ENCODE measurements at regions not wholly inside any gene's neighbourhood (a gene's known extent, or its start where the extent isn't known, plus 50 kb on each side); places are given as distances from the start of the nearest gene placed in this dataset.

DNA sequence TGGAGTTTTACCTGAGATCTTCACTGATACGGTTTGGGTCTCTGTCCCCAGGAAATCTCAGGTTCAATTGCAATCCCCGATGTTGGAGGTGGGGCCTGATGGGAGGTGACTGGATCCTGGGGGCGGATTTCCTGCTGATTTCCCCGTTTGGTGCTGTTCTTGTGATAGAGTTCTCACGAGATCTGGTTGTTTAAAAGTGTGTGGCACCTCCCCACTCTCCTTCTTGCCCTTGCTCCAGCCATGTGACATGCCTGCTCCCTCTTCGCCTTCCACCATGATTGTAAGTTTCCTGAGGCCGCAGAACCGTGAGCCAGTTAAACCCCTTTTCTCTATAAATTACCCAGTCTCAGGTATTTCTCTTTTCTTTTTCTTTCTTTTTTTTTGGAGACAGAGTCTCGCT is 126.4 kb upstream of the SLC45A1 start:
- Histone ChIP-seq H4K8ac (ENCODE audit: extremely low read depth, insufficient read depth, low read length) (peak overlapping the region; percentile 20; the same call in 1 of the 2 replicates), H2BK12ac (ENCODE audit: low read depth, low read length) (no peak overlapping the region), H3K23ac (ENCODE audit: insufficient read length) (no peak overlapping the region), H2BK5ac (ENCODE audit: low read depth, low read length) (no peak overlapping the region), H3K79me2 (ENCODE audit: control insufficient read depth in 1 of 2, insufficient read depth in 2 of 2, low read length in 2 of 2) (no peaks in the 10 kb centered on the region), H2AFZ (ENCODE audit: low read length) (peak overlapping the region; percentile 94), H4K20me1 (replicated peaks in 1 of 2; ENCODE audit: control insufficient read depth in 1 of 2, insufficient read depth in 2 of 2, low read length in 2 of 2) (no peaks in the 10 kb centered on the region), H3K79me1 (ENCODE audit: low read depth, low read length) (no peaks in the 10 kb centered on the region), H4K91ac (replicated peaks; ENCODE audit: insufficient read length, low read length) (no peak overlapping the region), H2AK5ac (ENCODE audit: low read depth, low read length) (no peak overlapping the region), H3K9ac (replicated peaks in 1 of 4; ENCODE audit: extremely low read depth in 1 of 4, low read depth in 3 of 4, low read length in 3 of 4) (no peak overlapping the region), H3K4me1 (replicated peaks in 1 of 4; ENCODE audit: control insufficient read depth in 3 of 4, insufficient read depth in 4 of 4, low read length in 3 of 4) (no peaks in the 10 kb centered on the region), H2BK120ac (replicated peaks; ENCODE audit: low read depth, low read length) (no peak overlapping the region), H3K9me3 (ENCODE audit: insufficient read depth in 2 of 2, low read depth in 1 of 2, low read length in 1 of 2) (no peaks in the 10 kb centered on the region), H3K23me2 (ENCODE audit: low read depth, low read length) (no peaks in the 10 kb centered on the region), H3K18ac (ENCODE audit: extremely low read depth, low read length) (no peak overlapping the region), H2BK15ac (ENCODE audit: low read length) (no peak overlapping the region), H3K4me3 (ENCODE audit: extremely low read depth in 1 of 4, insufficient read depth in 2 of 4, low read depth in 3 of 4, low read length in 4 of 4) (no peak overlapping the region), H3K27ac (ENCODE audit: low read depth, low read length) (no peak overlapping the region), H3K56ac (replicated peaks; ENCODE audit: insufficient read length, low read depth, low read length) (no peak overlapping the region), H4K5ac (ENCODE audit: insufficient read length, low read depth, low read length) (no peak overlapping the region), H3K27me3 (replicated peaks in 1 of 4; ENCODE audit: control insufficient read depth in 3 of 4, extremely low read depth in 1 of 4, insufficient read depth in 3 of 4, low read length in 3 of 4) (no peaks in the 10 kb centered on the region), H3K4me2 (ENCODE audit: insufficient read depth in 1 of 2, low read depth in 2 of 2, low read length in 2 of 2) (no peak overlapping the region), H2BK20ac (ENCODE audit: low read length) (0 out of 2 replicates have a peak overlapping the region, but pooled peaks have one; percentile 53), H3K36me3 (ENCODE audit: control insufficient read depth in 2 of 4, insufficient read depth in 4 of 4, low read length in 3 of 4) (no peaks in the 10 kb centered on the region), H3K4ac (replicated peaks; ENCODE audit: insufficient read length, low read depth, low read length) (no peak overlapping the region), H3K14ac (ENCODE audit: insufficient read length) (no peak overlapping the region)
- ChIA-PET CTCF (ENCODE audit: partially characterized antibody) (no interaction called here), POLR2A (ENCODE audit: partially characterized antibody) (no interaction called here)
- WGBS, 2 experiments (ENCODE audit: extremely low coverage in 1 of 2, insufficient coverage in 1 of 2, insufficient read length in 1 of 2, insufficient replicate concordance in 2 of 2, low coverage in 1 of 2, low lambda C conversion rate in 2 of 2, missing lambda C conversion rate in 1 of 2), result 84% methylated on average over 9 of the region's 9 CpGs; no CpG with 5 or more reads in 1 of the 2 experiments
- FAIRE-seq, result no peak
- DNase-seq (ENCODE audit: low read depth in 1 of 2, low spot score in 2 of 2), result no peak
- TF ChIP-seq, protein P1, sequence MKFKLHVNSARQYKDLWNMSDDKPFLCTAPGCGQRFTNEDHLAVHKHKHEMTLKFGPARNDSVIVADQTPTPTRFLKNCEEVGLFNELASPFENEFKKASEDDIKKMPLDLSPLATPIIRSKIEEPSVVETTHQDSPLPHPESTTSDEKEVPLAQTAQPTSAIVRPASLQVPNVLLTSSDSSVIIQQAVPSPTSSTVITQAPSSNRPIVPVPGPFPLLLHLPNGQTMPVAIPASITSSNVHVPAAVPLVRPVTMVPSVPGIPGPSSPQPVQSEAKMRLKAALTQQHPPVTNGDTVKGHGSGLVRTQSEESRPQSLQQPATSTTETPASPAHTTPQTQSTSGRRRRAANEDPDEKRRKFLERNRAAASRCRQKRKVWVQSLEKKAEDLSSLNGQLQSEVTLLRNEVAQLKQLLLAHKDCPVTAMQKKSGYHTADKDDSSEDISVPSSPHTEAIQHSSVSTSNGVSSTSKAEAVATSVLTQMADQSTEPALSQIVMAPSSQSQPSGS (IDR thresholded peaks at IDR 0.05; ENCODE audit: low read length), result no peak
- TF ChIP-seq KDM1A (IDR thresholded peaks at IDR 0.05; ENCODE audit: borderline replicate concordance, low read length), result no peak
- TF ChIP-seq TBP (IDR thresholded peaks at IDR 0.05; ENCODE audit: low read depth, low read length), result no peak
- TF ChIP-seq RXRA (IDR thresholded peaks at IDR 0.05; ENCODE audit: insufficient read depth, low read depth, low read length), result no peak
- TF ChIP-seq CEBPB (IDR thresholded peaks at IDR 0.05; ENCODE audit: low read depth, low read length), result no peak
- no peak for TF ChIP-seq HDAC6 (IDR thresholded peaks at IDR 0.05; ENCODE audit: low read depth, low read length)

Measured in H1 (cell line).